Stimulated activated CD4-positive, alpha-beta T cell treated with anti-CD3 and anti-CD28 coated beads, Interleukin-4, amount 100 ng/mL, for 24 hours (primary cell): ENCODE measurements at regions not wholly inside any gene's neighbourhood (a gene's known extent, or its start where the extent isn't known, plus 50 kb on each side); places are given as distances from the start of the nearest gene placed in this dataset.
"Not testable (repeated sequence)": the region's sequence is repeated elsewhere in the genome, so short reads cannot be mapped to it uniquely, and the experiment has no call there.

Experiments used
- DNase-seq: peaks from one replicate; pipeline ENCODE4 v3.0.0-alpha.2; 2020

- DNase-seq: no peak
Observed at GRCh38 chr5:94102849-94103248, 361.4 kb upstream of the POU5F2 start.

GRCh38 chr5:94097384-94097783 lies 356.0 kb upstream of the POU5F2 start:
- DNase-seq: not testable (repeated sequence)

GRCh38 chr5:94094793-94095441 lies 353.5 kb upstream of the POU5F2 start:
- no peak for DNase-seq

GRCh38 chr5:94093300-94093699 lies 351.9 kb upstream of the POU5F2 start:
- no peak for DNase-seq

GRCh38 chr5:94086635-94087034 lies 345.2 kb upstream of the POU5F2 start:
- not testable (repeated sequence) for DNase-seq

GRCh38 chr5:94086194-94086593 lies 344.8 kb upstream of the POU5F2 start:
- no peak for DNase-seq

- DNase-seq: no peak
Observed at GRCh38 chr5:94082405-94082804, 341.0 kb upstream of the POU5F2 start.

GRCh38 chr5:94081088-94081487 lies 339.7 kb upstream of the POU5F2 start:
- no peak for DNase-seq

GRCh38 chr5:94080390-94080789 lies 339.0 kb upstream of the POU5F2 start:
- DNase-seq: no peak

- no peak for DNase-seq
Observed at GRCh38 chr5:94072116-94072515, 330.7 kb upstream of the POU5F2 start.

GRCh38 chr5:94066437-94067207 lies 325.2 kb upstream of the POU5F2 start:
- no peak for DNase-seq

GRCh38 chr5:94064025-94064424 lies 322.6 kb upstream of the POU5F2 start:
- no peak for DNase-seq

GRCh38 chr5:94057655-94058054 lies 316.3 kb upstream of the POU5F2 start:
- no peak for DNase-seq

- no peak for DNase-seq
Observed at GRCh38 chr5:94057217-94057616, 315.8 kb upstream of the POU5F2 start.

- not testable (repeated sequence) for DNase-seq
Observed at GRCh38 chr5:94049307-94049922, 308.0 kb upstream of the POU5F2 start.

- DNase-seq: no peak
Observed at GRCh38 chr5:94045839-94046782, 304.7 kb upstream of the POU5F2 start.

GRCh38 chr5:94043311-94043710 lies 301.9 kb upstream of the POU5F2 start:
- DNase-seq: no peak

GRCh38 chr5:94040591-94041148 lies 299.3 kb upstream of the POU5F2 start:
- DNase-seq: no peak

- no peak for DNase-seq
Observed at GRCh38 chr5:94039101-94039500, 297.7 kb upstream of the POU5F2 start.

- DNase-seq: no peak
Observed at GRCh38 chr5:94031631-94032030, 290.2 kb upstream of the POU5F2 start.

GRCh38 chr5:94028001-94028400 lies 286.6 kb upstream of the POU5F2 start:
- no peak for DNase-seq

GRCh38 chr5:94027145-94027544 lies 285.7 kb upstream of the POU5F2 start:
- no peak for DNase-seq
